ENCODE measurements at regions not wholly inside any gene's neighbourhood (a gene's known extent, or its start where the extent isn't known, plus 50 kb on each side); places are given as distances from the start of the nearest gene placed in this dataset.

DNA sequence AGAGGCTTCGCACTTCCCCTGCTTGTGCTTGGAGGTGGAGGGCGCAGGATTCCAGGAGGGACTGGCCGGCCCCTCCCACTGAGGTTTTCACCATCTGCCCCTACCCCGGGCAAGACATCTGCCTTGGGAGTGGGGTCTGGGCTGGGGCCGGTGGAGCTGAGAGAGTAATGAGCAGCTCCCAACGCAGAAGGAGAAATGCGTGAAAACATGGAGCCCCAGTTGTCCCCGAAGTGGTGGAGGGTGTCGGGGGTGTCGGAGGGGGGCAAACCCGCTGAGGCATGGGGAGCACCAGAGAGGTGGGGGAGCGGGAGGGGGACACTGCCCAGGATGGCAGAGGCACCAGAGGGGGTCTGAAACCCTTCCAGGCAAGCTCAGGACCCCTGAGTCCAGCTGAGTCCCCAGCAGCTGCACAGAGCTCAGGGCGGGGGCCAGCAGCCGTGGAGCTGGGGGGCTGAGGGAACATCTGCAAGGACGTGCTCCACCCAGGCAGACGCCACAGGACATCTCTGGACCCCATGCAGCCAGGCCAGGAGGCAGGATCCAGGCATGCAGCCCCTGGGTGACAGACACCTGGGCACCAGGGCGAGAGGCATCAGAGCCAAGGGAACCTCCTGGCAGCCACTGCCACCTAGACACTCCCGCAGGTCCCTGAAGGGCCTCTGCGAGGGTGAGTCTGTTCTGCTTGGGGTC is 110.6 kb downstream of the SIK1 start:
- TF ChIP-seq, protein P1, sequence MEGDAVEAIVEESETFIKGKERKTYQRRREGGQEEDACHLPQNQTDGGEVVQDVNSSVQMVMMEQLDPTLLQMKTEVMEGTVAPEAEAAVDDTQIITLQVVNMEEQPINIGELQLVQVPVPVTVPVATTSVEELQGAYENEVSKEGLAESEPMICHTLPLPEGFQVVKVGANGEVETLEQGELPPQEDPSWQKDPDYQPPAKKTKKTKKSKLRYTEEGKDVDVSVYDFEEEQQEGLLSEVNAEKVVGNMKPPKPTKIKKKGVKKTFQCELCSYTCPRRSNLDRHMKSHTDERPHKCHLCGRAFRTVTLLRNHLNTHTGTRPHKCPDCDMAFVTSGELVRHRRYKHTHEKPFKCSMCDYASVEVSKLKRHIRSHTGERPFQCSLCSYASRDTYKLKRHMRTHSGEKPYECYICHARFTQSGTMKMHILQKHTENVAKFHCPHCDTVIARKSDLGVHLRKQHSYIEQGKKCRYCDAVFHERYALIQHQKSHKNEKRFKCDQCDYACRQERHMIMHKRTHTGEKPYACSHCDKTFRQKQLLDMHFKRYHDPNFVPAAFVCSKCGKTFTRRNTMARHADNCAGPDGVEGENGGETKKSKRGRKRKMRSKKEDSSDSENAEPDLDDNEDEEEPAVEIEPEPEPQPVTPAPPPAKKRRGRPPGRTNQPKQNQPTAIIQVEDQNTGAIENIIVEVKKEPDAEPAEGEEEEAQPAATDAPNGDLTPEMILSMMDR (IDR thresholded peaks at IDR 0.05), result no peak
- peaks cover 9% of the 10 kb centered on the region for H3K27me3 ChIP-seq
- H3K4me3 ChIP-seq (ENCODE audit: low read depth in 1 of 2, low read length in 1 of 2), result no peak overlapping the region
- no peaks in the 10 kb centered on the region for H3K9me3 ChIP-seq
- no peak overlapping the region for H3K27ac ChIP-seq
- no peaks in the 10 kb centered on the region for H3K4me1 ChIP-seq (ENCODE audit: control insufficient read depth in 1 of 2, insufficient read depth in 1 of 2, low read depth in 1 of 2, low read length in 1 of 2)
- no peaks in the 10 kb centered on the region for H3K36me3 ChIP-seq

GRCh38 chr21:43315244-43316137 is 111.4 kb downstream of the SIK1 start:
- no peaks in the 10 kb centered on the region for H3K36me3 ChIP-seq
- no peaks in the 10 kb centered on the region for H3K4me1 ChIP-seq (ENCODE audit: control insufficient read depth in 1 of 2, insufficient read depth in 1 of 2, low read depth in 1 of 2, low read length in 1 of 2)
- no peaks in the 10 kb centered on the region for H3K9me3 ChIP-seq
- H3K27ac ChIP-seq, result no peak overlapping the region
- H3K27me3 ChIP-seq, result peaks cover 9% of the 10 kb centered on the region
- H3K4me3 ChIP-seq (ENCODE audit: low read depth in 1 of 2, low read length in 1 of 2), result no peak overlapping the region
- TF ChIP-seq, protein P1 (IDR thresholded peaks at IDR 0.05), result no peak

DNA sequence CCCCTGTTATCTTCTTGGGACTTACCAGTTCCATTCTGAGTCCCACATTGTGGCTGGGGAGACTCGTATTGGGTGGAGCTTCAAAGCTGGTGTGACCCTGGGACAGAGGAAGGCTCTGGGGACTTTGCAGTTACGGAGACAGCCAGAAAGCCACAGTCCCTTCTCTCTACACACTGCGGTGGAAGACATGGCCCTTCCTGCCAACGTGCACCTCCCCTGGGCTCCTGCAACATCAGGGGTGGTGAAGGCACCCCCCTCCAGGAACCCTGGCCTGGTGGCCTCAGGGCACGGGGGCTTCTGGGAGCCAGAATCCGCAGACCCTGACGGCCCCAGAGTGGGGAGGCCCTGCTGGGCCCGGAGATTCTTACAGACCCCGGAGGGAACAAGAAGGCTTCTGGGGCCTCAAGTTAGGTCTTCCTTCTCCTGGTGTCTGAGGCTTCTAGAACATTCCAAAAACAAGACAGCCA is 113.0 kb downstream of the SIK1 start:
- H3K9me3 ChIP-seq, result no peaks in the 10 kb centered on the region
- TF ChIP-seq, protein P1 (IDR thresholded peaks at IDR 0.05), result no peak

DNA sequence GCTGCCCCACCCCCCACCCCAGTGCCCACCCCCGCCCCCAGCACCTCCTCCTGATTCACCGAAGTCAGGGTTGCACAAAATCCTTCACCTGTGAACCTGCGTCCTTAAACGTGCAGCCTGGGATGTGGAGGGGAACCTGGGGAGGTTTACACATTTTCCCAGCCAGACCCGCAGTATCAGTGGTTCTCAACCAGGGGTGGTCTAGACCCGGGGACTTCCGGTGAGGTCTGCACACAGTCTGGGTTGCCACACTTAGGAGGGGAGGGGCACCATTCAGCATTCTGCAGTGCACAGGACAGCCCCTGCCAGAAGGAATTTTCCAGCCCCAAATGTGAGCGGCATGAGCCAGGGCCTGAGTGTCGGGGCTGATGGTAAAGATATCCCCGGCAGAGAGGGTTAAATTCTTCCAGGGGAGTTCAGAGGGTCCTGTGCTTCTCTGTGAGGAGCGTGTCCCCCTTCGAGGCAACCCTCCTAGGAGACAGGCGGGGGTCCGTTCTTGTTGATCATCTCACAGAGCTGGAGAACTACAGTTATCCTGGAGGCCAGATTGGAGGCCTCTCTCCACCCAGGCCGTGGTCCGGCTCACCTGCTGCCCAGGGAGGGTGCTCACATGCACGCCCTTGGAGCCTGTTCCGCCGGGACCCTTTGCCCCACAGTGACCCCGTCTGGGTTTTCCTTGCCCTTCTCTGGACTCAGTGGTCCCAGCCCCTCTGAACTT is 113.6 kb downstream of the SIK1 start:
- Histone ChIP-seq H3K27ac (no peak overlapping the region), H3K9me3 (no peaks in the 10 kb centered on the region)
- TF ChIP-seq, protein P1 (IDR thresholded peaks at IDR 0.05), result no peak

More for the DNA sequence above, 113.0 kb downstream of the SIK1 start:
- peaks cover 9% of the 10 kb centered on the region for H3K27me3 ChIP-seq
- no peak overlapping the region for H3K4me3 ChIP-seq (ENCODE audit: low read depth in 1 of 2, low read length in 1 of 2)
- no peaks in the 10 kb centered on the region for H3K4me1 ChIP-seq (ENCODE audit: control insufficient read depth in 1 of 2, insufficient read depth in 1 of 2, low read depth in 1 of 2, low read length in 1 of 2)
- H3K27ac ChIP-seq, result no peak overlapping the region
- H3K36me3 ChIP-seq, result no peaks in the 10 kb centered on the region

GRCh38 chr21:43312751-43313169 is 114.2 kb downstream of the SIK1 start:
- no peaks in the 10 kb centered on the region for H3K9me3 ChIP-seq
- peaks cover 9% of the 10 kb centered on the region for H3K27me3 ChIP-seq

More for the DNA sequence above, 113.6 kb downstream of the SIK1 start:
- no peaks in the 10 kb centered on the region for H3K4me1 ChIP-seq (ENCODE audit: control insufficient read depth in 1 of 2, insufficient read depth in 1 of 2, low read depth in 1 of 2, low read length in 1 of 2)
- no peaks in the 10 kb centered on the region for H3K36me3 ChIP-seq
- H3K4me3 ChIP-seq (ENCODE audit: low read depth in 1 of 2, low read length in 1 of 2), result no peak overlapping the region
- peaks cover 9% of the 10 kb centered on the region for H3K27me3 ChIP-seq

More at GRCh38 chr21:43312751-43313169, 114.2 kb downstream of the SIK1 start:
- TF ChIP-seq, protein P1 (IDR thresholded peaks at IDR 0.05), result no peak
- Histone ChIP-seq H3K27ac (no peak overlapping the region), H3K4me3 (ENCODE audit: low read depth in 1 of 2, low read length in 1 of 2) (no peak overlapping the region), H3K36me3 (no peaks in the 10 kb centered on the region), H3K4me1 (ENCODE audit: control insufficient read depth in 1 of 2, insufficient read depth in 1 of 2, low read depth in 1 of 2, low read length in 1 of 2) (no peaks in the 10 kb centered on the region)

Data from neutrophil (primary cell).